Uterus (tissue), 2 donors: ENCODE measurements at regions not wholly inside any gene's neighbourhood (a gene's known extent, or its start where the extent isn't known, plus 50 kb on each side); places are given as distances from the start of the nearest gene placed in this dataset.

Experiments
- POLR2A ChIP-seq, 2 donors: fragments of 450-650 bp; IDR thresholded peaks; one replicate each; pipeline ENCODE4 v1.6.1; 2016; ENCODE audit warnings: antibody characterized with exemption in 2 of 2, mild to moderate bottlenecking in 1 of 2, moderate library complexity in 1 of 2
- TF ChIP-seq, protein P1 (sequence below), 4 experiments: fragments of 200-600 bp in 2 of 4; fragments of 450-650 bp in 2 of 4; sonication (generic) in 2 of 4; IDR thresholded peaks; one replicate each; pipeline ENCODE4 v1.5.1; 2016 to 2019; ENCODE audit warnings: antibody characterized with exemption in 4 of 4, mild to moderate bottlenecking in 2 of 4, moderate library complexity in 1 of 4

DNA sequence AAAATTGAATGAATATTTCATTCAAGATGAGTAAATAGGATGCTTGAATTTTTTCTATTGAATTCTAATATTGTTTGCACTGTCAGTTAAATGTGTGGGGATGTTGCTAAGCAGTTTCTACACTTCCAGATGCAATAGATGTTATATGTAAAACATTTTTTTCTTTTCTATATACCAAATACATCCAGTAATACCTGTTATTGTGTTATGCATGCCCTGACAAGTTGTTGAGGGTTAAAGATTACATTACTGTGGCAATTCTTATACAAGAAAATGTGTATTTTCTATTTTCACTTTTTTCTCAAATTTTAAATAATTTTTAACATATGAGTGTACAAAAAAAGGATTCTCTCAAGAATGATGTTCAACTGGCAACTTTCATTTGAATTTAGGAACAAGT is 713.9 kb downstream of the GATA3 start:
- TF ChIP-seq, protein P1, sequence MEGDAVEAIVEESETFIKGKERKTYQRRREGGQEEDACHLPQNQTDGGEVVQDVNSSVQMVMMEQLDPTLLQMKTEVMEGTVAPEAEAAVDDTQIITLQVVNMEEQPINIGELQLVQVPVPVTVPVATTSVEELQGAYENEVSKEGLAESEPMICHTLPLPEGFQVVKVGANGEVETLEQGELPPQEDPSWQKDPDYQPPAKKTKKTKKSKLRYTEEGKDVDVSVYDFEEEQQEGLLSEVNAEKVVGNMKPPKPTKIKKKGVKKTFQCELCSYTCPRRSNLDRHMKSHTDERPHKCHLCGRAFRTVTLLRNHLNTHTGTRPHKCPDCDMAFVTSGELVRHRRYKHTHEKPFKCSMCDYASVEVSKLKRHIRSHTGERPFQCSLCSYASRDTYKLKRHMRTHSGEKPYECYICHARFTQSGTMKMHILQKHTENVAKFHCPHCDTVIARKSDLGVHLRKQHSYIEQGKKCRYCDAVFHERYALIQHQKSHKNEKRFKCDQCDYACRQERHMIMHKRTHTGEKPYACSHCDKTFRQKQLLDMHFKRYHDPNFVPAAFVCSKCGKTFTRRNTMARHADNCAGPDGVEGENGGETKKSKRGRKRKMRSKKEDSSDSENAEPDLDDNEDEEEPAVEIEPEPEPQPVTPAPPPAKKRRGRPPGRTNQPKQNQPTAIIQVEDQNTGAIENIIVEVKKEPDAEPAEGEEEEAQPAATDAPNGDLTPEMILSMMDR (IDR thresholded peaks at IDR 0.05): no peak
- TF ChIP-seq POLR2A (IDR thresholded peaks at IDR 0.05): no peak
